Vagina (tissue), 2 donors: ENCODE measurements at regions not wholly inside any gene's neighbourhood (a gene's known extent, or its start where the extent isn't known, plus 50 kb on each side); places are given as distances from the start of the nearest gene placed in this dataset.

Experiments
- DNase-seq, 2 donors: peaks; one replicate each; pipeline ENCODE4 v3.0.0-alpha.2; 2017; ENCODE audit errors: extremely low spot score in 2 of 2
- H3K27ac ChIP-seq: fragments of 200-600 bp; sonication (generic); one replicate; pipeline ENCODE4 v1.5.1; 2019
- H3K27me3 ChIP-seq: fragments of 200-600 bp; sonication (generic); one replicate; pipeline ENCODE4 v1.5.1; 2019
- H3K36me3 ChIP-seq, 2 donors: fragments of 200-600 bp; sonication (generic); one replicate each; pipeline ENCODE4 v1.5.1; 2017 to 2019
- H3K4me1 ChIP-seq: fragments of 200-600 bp; sonication (generic); one replicate; pipeline ENCODE4 v1.5.1; 2019
- H3K4me3 ChIP-seq, 2 donors: fragments of 200-600 bp; sonication (generic); 1 replicate in 1 of 2; 2 replicates in 1 of 2; pipeline ENCODE4 v1.5.1; 2016 to 2019
- H3K9me3 ChIP-seq: fragments of 200-600 bp; sonication (generic); one replicate; pipeline ENCODE4 v1.5.1; 2019
- CTCF ChIP-seq, 3 experiments: fragments of 450-650 bp in 2 of 3; fragments of 200-600 bp in 1 of 3; sonication (generic) in 1 of 3; IDR thresholded peaks; one replicate each; pipeline ENCODE4 v1.5.1; 2017 to 2019; ENCODE audit warnings: antibody characterized with exemption in 3 of 3, mild to moderate bottlenecking in 2 of 3, moderate library complexity in 2 of 3
- POLR2A ChIP-seq, 2 donors: fragments of 450-650 bp; IDR thresholded peaks; one replicate each; pipeline ENCODE4 v1.6.1; 2017; ENCODE audit warnings: antibody characterized with exemption in 2 of 2, mild to moderate bottlenecking in 2 of 2, moderate library complexity in 2 of 2
- POLR2AphosphoS5 ChIP-seq, 2 donors: sonication (generic); formaldehyde crosslinking; IDR thresholded peaks; one replicate each; pipeline ENCODE4 v1.9.0; 2017; ENCODE audit warnings: antibody characterized with exemption in 2 of 2, mild to moderate bottlenecking in 2 of 2, low read depth in 1 of 2; ENCODE audit not compliant: insufficient read depth in 1 of 2
- intact Hi-C: fragments of 100-400 bp; cut with DNase I; formaldehyde crosslinking; loops from one replicate; pipeline ENCODE4 v1.15.1; 2023

GRCh38 chr17:73826181-73826871 lies 182.1 kb upstream of the SDK2 start:
- DNase-seq: no peak
- intact Hi-C loops: no loop called here
- Histone ChIP-seq H3K27me3 (no peaks in the 10 kb centered on the region), H3K27ac (no peak overlapping the region), H3K4me1 (no peaks in the 10 kb centered on the region), H3K9me3 (no peaks in the 10 kb centered on the region), H3K36me3 (no peaks in the 10 kb centered on the region), H3K4me3 (no peak overlapping the region)
- TF ChIP-seq POLR2AphosphoS5 (IDR thresholded peaks at IDR 0.05; ENCODE audit: insufficient read depth in 1 of 2, low read depth in 1 of 2) (no peak), CTCF (IDR thresholded peaks at IDR 0.05) (no peak), POLR2A (IDR thresholded peaks at IDR 0.05) (no peak)

- H3K27ac ChIP-seq: no peak overlapping the region
- H3K9me3 ChIP-seq: no peaks in the 10 kb centered on the region
- no peak overlapping the region for H3K4me3 ChIP-seq
- no peak for DNase-seq
- no peaks in the 10 kb centered on the region for H3K27me3 ChIP-seq
- no peak for TF ChIP-seq POLR2A (IDR thresholded peaks at IDR 0.05)
- TF ChIP-seq POLR2AphosphoS5 (IDR thresholded peaks at IDR 0.05; ENCODE audit: insufficient read depth in 1 of 2, low read depth in 1 of 2): no peak
- TF ChIP-seq CTCF (IDR thresholded peaks at IDR 0.05): no peak
- intact Hi-C loops: no loop called here
- H3K36me3 ChIP-seq: no peaks in the 10 kb centered on the region
- H3K4me1 ChIP-seq: no peaks in the 10 kb centered on the region
Measured at GRCh38 chr17:73826872-73827228, 182.6 kb upstream of the SDK2 start.

- H3K4me3 ChIP-seq: no peak overlapping the region
- H3K9me3 ChIP-seq: no peaks in the 10 kb centered on the region
- TF ChIP-seq CTCF (IDR thresholded peaks at IDR 0.05) (no peak), POLR2AphosphoS5 (IDR thresholded peaks at IDR 0.05; ENCODE audit: insufficient read depth in 1 of 2, low read depth in 1 of 2) (no peak), POLR2A (IDR thresholded peaks at IDR 0.05) (no peak)
- H3K4me1 ChIP-seq: no peaks in the 10 kb centered on the region
- no peak for DNase-seq
- H3K27ac ChIP-seq: no peak overlapping the region
- no peaks in the 10 kb centered on the region for H3K36me3 ChIP-seq
- intact Hi-C loops: no loop called here
- no peaks in the 10 kb centered on the region for H3K27me3 ChIP-seq
Measured at GRCh38 chr17:73827627-73828291, 183.5 kb upstream of the SDK2 start.

GRCh38 chr17:73829676-73830280 lies 185.5 kb upstream of the SDK2 start:
- Histone ChIP-seq H3K4me1 (no peaks in the 10 kb centered on the region), H3K27ac (no peak overlapping the region), H3K9me3 (no peaks in the 10 kb centered on the region), H3K4me3 (no peak overlapping the region), H3K27me3 (no peaks in the 10 kb centered on the region), H3K36me3 (no peaks in the 10 kb centered on the region)
- no peak for TF ChIP-seq POLR2A (IDR thresholded peaks at IDR 0.05)
- no peak for TF ChIP-seq CTCF (IDR thresholded peaks at IDR 0.05)
- no peak for TF ChIP-seq POLR2AphosphoS5 (IDR thresholded peaks at IDR 0.05; ENCODE audit: insufficient read depth in 1 of 2, low read depth in 1 of 2)
- intact Hi-C loops: no loop called here
- no peak for DNase-seq

DNA sequence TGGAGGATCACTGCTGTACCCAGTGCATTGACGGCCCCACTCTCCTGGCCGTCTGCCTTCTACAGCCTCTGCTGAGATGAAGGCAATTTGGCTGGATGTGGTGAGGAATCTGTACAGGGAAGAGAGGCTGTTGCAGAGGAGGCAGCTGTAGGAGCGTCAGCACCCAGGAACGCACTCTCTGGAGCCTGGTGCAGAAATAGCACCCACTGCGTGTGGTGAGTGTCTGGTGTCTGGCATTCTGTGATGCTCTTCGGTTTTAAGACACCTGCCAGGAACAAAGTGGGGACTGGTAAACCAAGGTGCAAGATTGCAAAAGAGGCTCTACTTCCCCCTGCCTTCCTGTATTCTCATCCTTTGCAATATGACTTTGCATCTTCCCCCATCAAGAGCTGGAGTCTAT lies 187.5 kb upstream of the SDK2 start:
- TF ChIP-seq CTCF (IDR thresholded peaks at IDR 0.05) (no peak), POLR2AphosphoS5 (IDR thresholded peaks at IDR 0.05; ENCODE audit: insufficient read depth in 1 of 2, low read depth in 1 of 2) (no peak), POLR2A (IDR thresholded peaks at IDR 0.05) (no peak)
- Histone ChIP-seq H3K27ac (no peak overlapping the region), H3K4me1 (no peaks in the 10 kb centered on the region), H3K36me3 (no peaks in the 10 kb centered on the region), H3K4me3 (no peak overlapping the region), H3K9me3 (no peaks in the 10 kb centered on the region), H3K27me3 (no peaks in the 10 kb centered on the region)
- DNase-seq: no peak
- intact Hi-C loops: no loop called here
